Uterus (tissue), 3 donors: ENCODE measurements at regions not wholly inside any gene's neighbourhood (a gene's known extent, or its start where the extent isn't known, plus 50 kb on each side); places are given as distances from the start of the nearest gene placed in this dataset.

Experiments
- DNase-seq, 2 donors: peaks; one replicate each; pipeline ENCODE4 v3.0.0-alpha.2; 2019 to 2020
- H3K27ac ChIP-seq, 2 donors: fragments of 200-600 bp; sonication (generic); 1 replicate in 1 of 2; 2 replicates in 1 of 2; pipeline ENCODE4 v1.5.1; 2016 to 2018
- H3K27me3 ChIP-seq, 2 donors: fragments of 200-600 bp; sonication (generic); one replicate each; pipeline ENCODE4 v1.5.1; 2018 to 2019; ENCODE audit warnings: control low read depth in 1 of 2
- H3K36me3 ChIP-seq, 2 donors: fragments of 200-600 bp; sonication (generic); one replicate each; pipeline ENCODE4 v1.5.1; 2019; ENCODE audit warnings: control low read depth in 1 of 2
- H3K4me1 ChIP-seq, 2 donors: fragments of 200-600 bp; sonication (generic); one replicate each; pipeline ENCODE4 v1.5.1; 2018 to 2019; ENCODE audit warnings: control low read depth in 1 of 2
- H3K4me3 ChIP-seq, 2 donors: fragments of 200-600 bp; sonication (generic); 1 replicate in 1 of 2; 2 replicates in 1 of 2; pipeline ENCODE4 v1.5.1; 2018 to 2019; ENCODE audit warnings: mild to moderate bottlenecking in 1 of 2
- H3K9me3 ChIP-seq, 2 donors: fragments of 200-600 bp; sonication (generic); one replicate each; pipeline ENCODE4 v1.5.1; 2019; ENCODE audit warnings: control low read depth in 1 of 2
- CTCF ChIP-seq, 4 experiments: fragments of 200-600 bp in 2 of 4; fragments of 450-650 bp in 2 of 4; sonication (generic) in 2 of 4; IDR thresholded peaks; one replicate each; pipeline ENCODE4 v1.5.1; 2016 to 2019; ENCODE audit warnings: antibody characterized with exemption in 4 of 4, mild to moderate bottlenecking in 2 of 4, moderate library complexity in 1 of 4
- POLR2A ChIP-seq, 2 donors: fragments of 450-650 bp; IDR thresholded peaks; one replicate each; pipeline ENCODE4 v1.6.1; 2016; ENCODE audit warnings: antibody characterized with exemption in 2 of 2, mild to moderate bottlenecking in 1 of 2, moderate library complexity in 1 of 2
- intact Hi-C: fragments of 100-400 bp; cut with DNase I; formaldehyde crosslinking; loops from one replicate; pipeline ENCODE4 v1.15.1; 2023; ENCODE audit warnings: low total_unique reads
- donor health status: DM: yes; HTN: yes; CAD: no.

GRCh38 chr2:177088529-177088928 is 124.1 kb upstream of the HNRNPA3 start:
- DNase-seq: no peak
- no peak for TF ChIP-seq CTCF (IDR thresholded peaks at IDR 0.05)
- TF ChIP-seq POLR2A (IDR thresholded peaks at IDR 0.05): no peak
- Histone ChIP-seq H3K4me3 (no peak overlapping the region), H3K27ac (no peak overlapping the region), H3K9me3 (no peaks in the 10 kb centered on the region), H3K36me3 (no peaks in the 10 kb centered on the region), H3K27me3 (no peaks in the 10 kb centered on the region), H3K4me1 (no peaks in the 10 kb centered on the region)
- intact Hi-C loops: no loop called here

- no peak for TF ChIP-seq CTCF (IDR thresholded peaks at IDR 0.05)
- no peak for TF ChIP-seq POLR2A (IDR thresholded peaks at IDR 0.05)
- H3K4me3 ChIP-seq: no peak overlapping the region
- no peaks in the 10 kb centered on the region for H3K4me1 ChIP-seq
- no peak for DNase-seq
- intact Hi-C loops: no loop called here
- no peaks in the 10 kb centered on the region for H3K27me3 ChIP-seq
- H3K27ac ChIP-seq: no peak overlapping the region
- no peaks in the 10 kb centered on the region for H3K36me3 ChIP-seq
- H3K9me3 ChIP-seq: no peaks in the 10 kb centered on the region
Measured at GRCh38 chr2:177090967-177091366, 121.6 kb upstream of the HNRNPA3 start.

- H3K27me3 ChIP-seq: no peaks in the 10 kb centered on the region
- TF ChIP-seq POLR2A (IDR thresholded peaks at IDR 0.05) (no peak), CTCF (IDR thresholded peaks at IDR 0.05) (no peak)
- H3K27ac ChIP-seq: no peak overlapping the region
- no peak overlapping the region for H3K4me3 ChIP-seq
- DNase-seq: no peak
- H3K36me3 ChIP-seq: no peaks in the 10 kb centered on the region
- intact Hi-C loops: no loop called here
- no peaks in the 10 kb centered on the region for H3K4me1 ChIP-seq
- no peaks in the 10 kb centered on the region for H3K9me3 ChIP-seq
Measured at GRCh38 chr2:177093371-177093770, 119.2 kb upstream of the HNRNPA3 start.

- no peaks in the 10 kb centered on the region for H3K36me3 ChIP-seq
- no peak for DNase-seq
- TF ChIP-seq CTCF (IDR thresholded peaks at IDR 0.05): no peak
- TF ChIP-seq POLR2A (IDR thresholded peaks at IDR 0.05): no peak
- no peak overlapping the region for H3K4me3 ChIP-seq
- no peaks in the 10 kb centered on the region for H3K9me3 ChIP-seq
- intact Hi-C loops: no loop called here
- no peaks in the 10 kb centered on the region for H3K27me3 ChIP-seq
- no peak overlapping the region for H3K27ac ChIP-seq
- no peaks in the 10 kb centered on the region for H3K4me1 ChIP-seq
Measured at GRCh38 chr2:177098001-177098613, 114.5 kb upstream of the HNRNPA3 start.

- Histone ChIP-seq H3K27me3 (no peaks in the 10 kb centered on the region), H3K27ac (no peak overlapping the region), H3K4me1 (no peaks in the 10 kb centered on the region), H3K9me3 (no peaks in the 10 kb centered on the region), H3K36me3 (no peaks in the 10 kb centered on the region), H3K4me3 (no peak overlapping the region)
- intact Hi-C loops: no loop called here
- TF ChIP-seq CTCF (IDR thresholded peaks at IDR 0.05) (no peak), POLR2A (IDR thresholded peaks at IDR 0.05) (no peak)
- no peak for DNase-seq
Measured at GRCh38 chr2:177101930-177102329, 110.7 kb upstream of the HNRNPA3 start.
